Muscle of back (tissue), 3 donors: ENCODE measurements at regions not wholly inside any gene's neighbourhood (a gene's known extent, or its start where the extent isn't known, plus 50 kb on each side); places are given as distances from the start of the nearest gene placed in this dataset.
A peak's percentile ranks its signal among the peaks of the same experiment; 100 is the strongest.
"Not testable (repeated sequence)": the region's sequence is repeated elsewhere in the genome, so short reads cannot be mapped to it uniquely, and the experiment has no call there.

Experiments
- DNase-seq, 3 donors: peaks; one replicate each; pipeline versions ENCODE4 v3.0.0 to v3.0.0-alpha.2; 2013

GRCh38 chr7:16266877-16267276 is 154.5 kb downstream of the CRPPA start:
- DNase-seq: no peak

- not testable (repeated sequence) for DNase-seq
These were observed 154.9 kb downstream of the CRPPA start for GRCh38 chr7:16266470-16266869.

- no peak for DNase-seq
These were observed 155.4 kb downstream of the CRPPA start for GRCh38 chr7:16265863-16266458.

GRCh38 chr7:16264823-16265804 is 156.2 kb downstream of the CRPPA start:
- DNase-seq: no peak

- DNase-seq: no peak
These were observed 157.1 kb downstream of the CRPPA start for GRCh38 chr7:16264036-16264819.

GRCh38 chr7:16263377-16263776 is 158.0 kb downstream of the CRPPA start:
- DNase-seq: not testable (repeated sequence)

- no peak for DNase-seq
These were observed 159.7 kb downstream of the CRPPA start for GRCh38 chr7:16261654-16262053.

GRCh38 chr7:16261100-16261499 is 160.2 kb downstream of the CRPPA start:
- no peak for DNase-seq

- DNase-seq: no peak
These were observed 161.1 kb downstream of the CRPPA start for GRCh38 chr7:16260236-16260728.

GRCh38 chr7:16256419-16256818 is 164.9 kb downstream of the CRPPA start:
- not testable (repeated sequence) for DNase-seq

- not testable (repeated sequence) for DNase-seq
These were observed 165.4 kb downstream of the CRPPA start for GRCh38 chr7:16255952-16256351.

- not testable (repeated sequence) for DNase-seq
These were observed 170.7 kb downstream of the CRPPA start for GRCh38 chr7:16250655-16251054.

- not testable (repeated sequence) for DNase-seq
These were observed 172.1 kb downstream of the CRPPA start for GRCh38 chr7:16249204-16249603.

- not testable (repeated sequence) for DNase-seq
These were observed 172.8 kb downstream of the CRPPA start for GRCh38 chr7:16248556-16248955.

GRCh38 chr7:16244469-16244868 is 176.9 kb downstream of the CRPPA start:
- no peak for DNase-seq

- no peak for DNase-seq
These were observed 178.4 kb downstream of the CRPPA start for GRCh38 chr7:16242920-16243319.

GRCh38 chr7:16241017-16241416 is 180.3 kb downstream of the CRPPA start:
- peak in 1 of 3 donors; percentile 15 for DNase-seq

- DNase-seq: peak in 1 of 3 donors; percentile 42
These were observed 185.0 kb downstream of the CRPPA start for GRCh38 chr7:16236381-16236780.

- DNase-seq: peak in 1 of 3 donors; percentile 11
These were observed 185.9 kb downstream of the CRPPA start for GRCh38 chr7:16235147-16236114.

- DNase-seq: peak in 1 of 3 donors; percentile 38
These were observed 186.7 kb downstream of the CRPPA start for GRCh38 chr7:16234493-16235146.
